WTC11 (cell line): ENCODE measurements at regions not wholly inside any gene's neighbourhood (a gene's known extent, or its start where the extent isn't known, plus 50 kb on each side); places are given as distances from the start of the nearest gene placed in this dataset.
"Not testable (repeated sequence)": the region's sequence is repeated elsewhere in the genome, so short reads cannot be mapped to it uniquely, and the experiment has no call there.

Experiments
- ATAC-seq: fragments of 200-7000 bp; cut with Tn5 transposase; 2 replicates; pipeline ENCODE4 v1.10.0; 2021; ENCODE audit warnings: mild to moderate bottlenecking, moderate library complexity
- CTCF ChIA-PET: fragments of 300-600 bp; sonication (Branson Sonifier 250); formaldehyde crosslinking; loops from one replicate; lab custom pipeline; 2021; ENCODE audit warnings: antibody characterized with exemption; lab: Charles Lee
- POLR2A ChIA-PET: fragments of 350-600 bp; sonication (Branson Sonifier 250); formaldehyde crosslinking; loops from one replicate; lab custom pipeline; 2021; ENCODE audit warnings: antibody characterized with exemption; lab: Charles Lee
- DNase-seq: peaks from one replicate; pipeline ENCODE4 v3.0.0; 2021; ENCODE audit warnings: low spot score
- H3K27ac Mint-ChIP-seq: 2 replicates; pipeline ENCODE4 v1.8.0; 2021; ENCODE audit warnings: mixed read lengths
- H3K27me3 Mint-ChIP-seq: 2 replicates; pipeline ENCODE4 v1.8.0; 2021; ENCODE audit warnings: low read depth, mild to moderate bottlenecking, moderate library complexity, mixed read lengths
- H3K36me3 Mint-ChIP-seq: 2 replicates; pipeline ENCODE4 v1.8.0; 2021; ENCODE audit warnings: mixed read lengths
- H3K4me1 Mint-ChIP-seq: 2 replicates; pipeline ENCODE4 v1.8.0; 2022; ENCODE audit warnings: mixed read lengths
- H3K4me3 Mint-ChIP-seq: 2 replicates; pipeline ENCODE4 v1.8.0; 2021; ENCODE audit warnings: mild to moderate bottlenecking, moderate library complexity, mixed read lengths
- H3K9me3 Mint-ChIP-seq: 2 replicates; pipeline ENCODE4 v1.8.0; 2021; ENCODE audit warnings: mixed read lengths
- CBFB ChIP-seq: sonication (generic); formaldehyde crosslinking; IDR thresholded peaks from 2 replicates; pipeline ENCODE4 v1.8.1; 2022; ENCODE audit warnings: mild to moderate bottlenecking, low read depth, missing genetic modification reagents
- ELF4 ChIP-seq: sonication (generic); formaldehyde crosslinking; IDR thresholded peaks from 2 replicates; pipeline ENCODE4 v1.8.1; 2022; ENCODE audit warnings: low read depth, mild to moderate bottlenecking, moderate library complexity, missing genetic modification reagents
- FOXJ3 ChIP-seq: sonication (generic); formaldehyde crosslinking; IDR thresholded peaks from 2 replicates; pipeline ENCODE4 v1.9.0; 2021; ENCODE audit warnings: missing genetic modification reagents, mild to moderate bottlenecking, borderline replicate concordance
- KAT7 ChIP-seq: sonication (generic); formaldehyde crosslinking; IDR thresholded peaks from 2 replicates; pipeline ENCODE4 v1.8.1; 2023; ENCODE audit warnings: missing genetic modification reagents, mild to moderate bottlenecking, borderline replicate concordance
- RELA ChIP-seq: sonication (generic); formaldehyde crosslinking; IDR thresholded peaks from 2 replicates; pipeline ENCODE4 v1.8.1; 2022; ENCODE audit warnings: missing genetic modification reagents, mild to moderate bottlenecking, borderline replicate concordance
- SMAD3 ChIP-seq: sonication (generic); formaldehyde crosslinking; IDR thresholded peaks from 2 replicates; pipeline ENCODE4 v1.8.0; 2022; ENCODE audit warnings: missing genetic modification reagents, mild to moderate bottlenecking, borderline replicate concordance
- ZBTB21 ChIP-seq: sonication (generic); formaldehyde crosslinking; IDR thresholded peaks from 2 replicates; pipeline ENCODE4 v1.8.1; 2023; ENCODE audit warnings: mild to moderate bottlenecking, missing genetic modification reagents, borderline replicate concordance
- ZNF138 ChIP-seq: sonication (generic); formaldehyde crosslinking; conservative IDR thresholded peaks from 2 replicates; pipeline ENCODE4 v1.8.1; 2022; ENCODE audit warnings: mild to moderate bottlenecking, moderate library complexity, missing genetic modification reagents
- ZNF263 ChIP-seq: sonication (generic); formaldehyde crosslinking; IDR thresholded peaks from 2 replicates; pipeline ENCODE4 v1.8.1; 2022; ENCODE audit warnings: low read depth, mild to moderate bottlenecking, moderate library complexity, missing genetic modification reagents
- ZNF671 ChIP-seq: fragments of 250-450 bp; sonication (Bioruptor Pico); IDR thresholded peaks from 2 replicates; pipeline ENCODE4 v1.8.0; 2021; ENCODE audit warnings: mild to moderate bottlenecking
- TF ChIP-seq, protein P1 (sequence below): sonication (generic); formaldehyde crosslinking; IDR thresholded peaks from 2 replicates; pipeline ENCODE4 v1.8.1; 2022; ENCODE audit warnings: mild to moderate bottlenecking, missing genetic modification reagents, moderate library complexity, borderline replicate concordance
- TF ChIP-seq, protein P2 (sequence below): sonication (generic); formaldehyde crosslinking; conservative IDR thresholded peaks from 2 replicates; pipeline ENCODE4 v1.8.1; 2023; ENCODE audit warnings: mild to moderate bottlenecking, low read depth, missing genetic modification reagents, moderate library complexity
- TF ChIP-seq, protein P3 (sequence below): fragments of 250-450 bp; sonication (Bioruptor Pico); IDR thresholded peaks from 2 replicates; pipeline ENCODE4 v1.9.0; 2021; ENCODE audit warnings: moderate library complexity, mild to moderate bottlenecking, inconsistent platforms, borderline replicate concordance
- TF ChIP-seq, protein P4 (sequence below): sonication (generic); formaldehyde crosslinking; IDR thresholded peaks from 2 replicates; pipeline ENCODE4 v1.8.0; 2022; ENCODE audit warnings: missing genetic modification reagents

DNA sequence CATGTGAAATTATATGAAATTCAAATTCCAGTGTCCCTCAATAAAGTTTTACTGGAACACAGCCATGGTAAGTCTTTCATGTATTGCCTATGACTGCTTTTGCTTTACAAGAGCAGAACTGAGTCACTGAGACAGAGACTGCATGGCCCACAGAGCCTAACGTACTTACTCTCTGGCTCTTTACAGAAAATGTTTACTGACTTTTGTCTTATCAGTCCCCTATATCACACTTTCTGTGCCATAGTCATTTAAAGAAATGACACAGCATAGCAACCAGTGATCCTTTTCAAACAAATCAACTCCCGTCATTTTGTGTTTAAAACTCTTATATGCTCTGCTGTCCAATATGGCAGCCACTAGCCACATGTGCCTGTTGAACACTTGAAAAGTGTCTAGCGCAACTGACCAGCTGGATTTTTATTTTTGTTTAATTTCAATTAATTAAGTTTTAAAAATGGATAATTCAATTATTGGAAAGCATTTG, 129.7 kb upstream of the CDIN1 start (continued):
- TF ChIP-seq, protein P1, sequence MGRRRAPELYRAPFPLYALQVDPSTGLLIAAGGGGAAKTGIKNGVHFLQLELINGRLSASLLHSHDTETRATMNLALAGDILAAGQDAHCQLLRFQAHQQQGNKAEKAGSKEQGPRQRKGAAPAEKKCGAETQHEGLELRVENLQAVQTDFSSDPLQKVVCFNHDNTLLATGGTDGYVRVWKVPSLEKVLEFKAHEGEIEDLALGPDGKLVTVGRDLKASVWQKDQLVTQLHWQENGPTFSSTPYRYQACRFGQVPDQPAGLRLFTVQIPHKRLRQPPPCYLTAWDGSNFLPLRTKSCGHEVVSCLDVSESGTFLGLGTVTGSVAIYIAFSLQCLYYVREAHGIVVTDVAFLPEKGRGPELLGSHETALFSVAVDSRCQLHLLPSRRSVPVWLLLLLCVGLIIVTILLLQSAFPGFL, result no peak
- TF ChIP-seq KAT7 (no peak), ZNF138 (CRISPR knock-in tag) (no peak), ELF4 (CRISPR knock-in tag) (no peak), CBFB (CRISPR knock-in tag) (no peak), SMAD3 (CRISPR knock-in tag) (no peak), ZBTB21 (CRISPR knock-in tag) (no peak), RELA (CRISPR knock-in tag) (no peak)
- TF ChIP-seq, protein P2, sequence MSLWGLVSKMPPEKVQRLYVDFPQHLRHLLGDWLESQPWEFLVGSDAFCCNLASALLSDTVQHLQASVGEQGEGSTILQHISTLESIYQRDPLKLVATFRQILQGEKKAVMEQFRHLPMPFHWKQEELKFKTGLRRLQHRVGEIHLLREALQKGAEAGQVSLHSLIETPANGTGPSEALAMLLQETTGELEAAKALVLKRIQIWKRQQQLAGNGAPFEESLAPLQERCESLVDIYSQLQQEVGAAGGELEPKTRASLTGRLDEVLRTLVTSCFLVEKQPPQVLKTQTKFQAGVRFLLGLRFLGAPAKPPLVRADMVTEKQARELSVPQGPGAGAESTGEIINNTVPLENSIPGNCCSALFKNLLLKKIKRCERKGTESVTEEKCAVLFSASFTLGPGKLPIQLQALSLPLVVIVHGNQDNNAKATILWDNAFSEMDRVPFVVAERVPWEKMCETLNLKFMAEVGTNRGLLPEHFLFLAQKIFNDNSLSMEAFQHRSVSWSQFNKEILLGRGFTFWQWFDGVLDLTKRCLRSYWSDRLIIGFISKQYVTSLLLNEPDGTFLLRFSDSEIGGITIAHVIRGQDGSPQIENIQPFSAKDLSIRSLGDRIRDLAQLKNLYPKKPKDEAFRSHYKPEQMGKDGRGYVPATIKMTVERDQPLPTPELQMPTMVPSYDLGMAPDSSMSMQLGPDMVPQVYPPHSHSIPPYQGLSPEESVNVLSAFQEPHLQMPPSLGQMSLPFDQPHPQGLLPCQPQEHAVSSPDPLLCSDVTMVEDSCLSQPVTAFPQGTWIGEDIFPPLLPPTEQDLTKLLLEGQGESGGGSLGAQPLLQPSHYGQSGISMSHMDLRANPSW, result no peak

DNA sequence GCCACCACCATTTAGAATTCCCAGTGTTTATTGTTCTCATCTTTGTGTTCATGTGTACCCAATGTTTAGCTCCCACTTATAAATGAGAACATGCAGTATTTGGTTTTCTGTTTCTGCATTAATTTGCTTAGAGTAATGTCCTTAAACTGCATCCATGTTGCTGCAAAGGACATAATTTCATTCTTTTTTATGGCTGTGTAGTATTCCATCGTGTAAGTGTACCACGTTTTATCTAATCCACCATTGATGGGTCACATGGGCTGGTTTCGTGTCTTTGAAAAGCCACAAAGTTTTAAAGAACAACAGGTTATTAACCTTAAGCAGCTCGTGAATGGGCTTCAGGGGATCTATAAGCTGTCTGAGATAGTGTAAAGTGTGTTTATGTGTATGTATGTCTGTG, 125.2 kb upstream of the CDIN1 start:
- H3K4me3 Mint-ChIP-seq, DNase-seq, POLR2A ChIA-PET, H3K36me3 Mint-ChIP-seq, H3K27ac Mint-ChIP-seq, H3K27me3 Mint-ChIP-seq, ATAC-seq, CTCF ChIA-PET: not testable (repeated sequence)
- H3K4me1 Mint-ChIP-seq, result peaks cover 11% of the 10 kb centered on the region
- H3K9me3 Mint-ChIP-seq, result peaks cover 13% of the 10 kb centered on the region

DNA sequence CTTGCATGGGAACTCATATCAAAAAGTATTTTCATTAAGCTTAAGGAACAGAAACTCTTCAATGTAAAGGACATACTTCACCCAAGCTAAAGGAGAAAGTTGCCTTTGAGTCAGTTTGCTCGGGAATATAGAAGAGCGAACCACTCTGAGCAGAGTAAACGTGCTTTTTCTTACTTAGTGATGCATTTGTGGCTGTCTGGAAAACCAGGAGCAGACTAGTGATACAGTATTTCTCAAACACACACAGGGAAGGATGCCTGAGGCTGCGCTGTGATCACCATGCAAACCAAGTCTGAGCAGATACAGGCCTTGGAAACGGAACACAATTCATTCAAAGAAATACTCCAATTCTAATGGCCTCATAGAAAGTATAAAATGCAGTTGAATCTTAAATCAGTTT, 121.0 kb upstream of the CDIN1 start:
- ChIA-PET CTCF (interaction anchor here (1.2 kb wide), 1 partner anchor 422 kb away, joined by 8 read pairs; no protein-coding TSS in a partner anchor), POLR2A (no interaction called here)
- no peak; the same call in 1 of the 2 replicates for ATAC-seq
- Mint-ChIP-seq H3K27ac (no peak overlapping the region), H3K4me3 (no peak overlapping the region), H3K36me3 (peaks cover 13% of the 10 kb centered on the region), H3K4me1 (peaks cover 10% of the 10 kb centered on the region; the same call in 1 of the 2 replicates), H3K9me3 (peaks cover 33% of the 10 kb centered on the region), H3K27me3 (no peaks in the 10 kb centered on the region)
- no peak for DNase-seq
- TF ChIP-seq, protein P3, sequence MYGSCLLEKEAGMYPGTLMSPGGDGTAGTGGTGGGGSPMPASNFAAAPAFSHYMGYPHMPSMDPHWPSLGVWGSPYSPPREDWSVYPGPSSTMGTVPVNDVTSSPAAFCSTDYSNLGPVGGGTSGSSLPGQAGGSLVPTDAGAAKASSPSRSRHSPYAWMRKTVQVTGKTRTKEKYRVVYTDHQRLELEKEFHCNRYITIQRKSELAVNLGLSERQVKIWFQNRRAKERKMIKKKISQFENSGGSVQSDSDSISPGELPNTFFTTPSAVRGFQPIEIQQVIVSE (CRISPR knock-in tag), result no peak
- TF ChIP-seq ZNF263 (CRISPR knock-in tag) (no peak), FOXJ3 (CRISPR knock-in tag) (no peak), ZNF671 (CRISPR knock-in tag) (no peak)
- TF ChIP-seq, protein P4, sequence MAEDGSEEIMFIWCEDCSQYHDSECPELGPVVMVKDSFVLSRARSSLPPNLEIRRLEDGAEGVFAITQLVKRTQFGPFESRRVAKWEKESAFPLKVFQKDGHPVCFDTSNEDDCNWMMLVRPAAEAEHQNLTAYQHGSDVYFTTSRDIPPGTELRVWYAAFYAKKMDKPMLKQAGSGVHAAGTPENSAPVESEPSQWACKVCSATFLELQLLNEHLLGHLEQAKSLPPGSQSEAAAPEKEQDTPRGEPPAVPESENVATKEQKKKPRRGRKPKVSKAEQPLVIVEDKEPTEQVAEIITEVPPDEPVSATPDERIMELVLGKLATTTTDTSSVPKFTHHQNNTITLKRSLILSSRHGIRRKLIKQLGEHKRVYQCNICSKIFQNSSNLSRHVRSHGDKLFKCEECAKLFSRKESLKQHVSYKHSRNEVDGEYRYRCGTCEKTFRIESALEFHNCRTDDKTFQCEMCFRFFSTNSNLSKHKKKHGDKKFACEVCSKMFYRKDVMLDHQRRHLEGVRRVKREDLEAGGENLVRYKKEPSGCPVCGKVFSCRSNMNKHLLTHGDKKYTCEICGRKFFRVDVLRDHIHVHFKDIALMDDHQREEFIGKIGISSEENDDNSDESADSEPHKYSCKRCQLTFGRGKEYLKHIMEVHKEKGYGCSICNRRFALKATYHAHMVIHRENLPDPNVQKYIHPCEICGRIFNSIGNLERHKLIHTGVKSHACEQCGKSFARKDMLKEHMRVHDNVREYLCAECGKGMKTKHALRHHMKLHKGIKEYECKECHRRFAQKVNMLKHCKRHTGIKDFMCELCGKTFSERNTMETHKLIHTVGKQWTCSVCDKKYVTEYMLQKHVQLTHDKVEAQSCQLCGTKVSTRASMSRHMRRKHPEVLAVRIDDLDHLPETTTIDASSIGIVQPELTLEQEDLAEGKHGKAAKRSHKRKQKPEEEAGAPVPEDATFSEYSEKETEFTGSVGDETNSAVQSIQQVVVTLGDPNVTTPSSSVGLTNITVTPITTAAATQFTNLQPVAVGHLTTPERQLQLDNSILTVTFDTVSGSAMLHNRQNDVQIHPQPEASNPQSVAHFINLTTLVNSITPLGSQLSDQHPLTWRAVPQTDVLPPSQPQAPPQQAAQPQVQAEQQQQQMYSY (CRISPR knock-in tag), result peak; percentile 88
